Skin of body (tissue), 1 donor: ENCODE measurements at regions not wholly inside any gene's neighbourhood (a gene's known extent, or its start where the extent isn't known, plus 50 kb on each side); places are given as distances from the start of the nearest gene placed in this dataset.
A peak's percentile ranks its signal among the peaks of the same experiment; 100 is the strongest.

Experiments
- DNase-seq: peaks from one replicate; lab custom pipeline; 2025; lab: John Stamatoyannopoulos, UW

DNA sequence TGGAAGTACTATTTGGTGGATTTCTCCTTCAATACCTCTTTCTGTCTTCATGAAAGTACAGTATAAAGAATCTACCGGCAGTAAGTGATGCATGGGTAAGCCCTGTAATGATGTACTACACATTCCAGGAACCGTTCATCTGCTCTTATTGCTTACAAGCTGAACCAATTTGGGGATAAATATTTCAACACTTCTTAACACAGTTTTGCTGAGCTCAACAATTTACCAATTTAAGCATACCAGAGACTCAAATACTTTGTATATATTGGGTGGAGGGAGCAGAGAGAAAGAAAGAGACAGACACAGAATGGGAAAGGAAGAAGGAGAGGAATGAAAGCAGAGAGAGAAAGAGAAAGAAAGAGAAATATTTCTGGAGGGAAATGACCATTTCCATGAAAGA, 821.1 kb upstream of the FLRT2 start:
- DNase-seq: no peak

DNA sequence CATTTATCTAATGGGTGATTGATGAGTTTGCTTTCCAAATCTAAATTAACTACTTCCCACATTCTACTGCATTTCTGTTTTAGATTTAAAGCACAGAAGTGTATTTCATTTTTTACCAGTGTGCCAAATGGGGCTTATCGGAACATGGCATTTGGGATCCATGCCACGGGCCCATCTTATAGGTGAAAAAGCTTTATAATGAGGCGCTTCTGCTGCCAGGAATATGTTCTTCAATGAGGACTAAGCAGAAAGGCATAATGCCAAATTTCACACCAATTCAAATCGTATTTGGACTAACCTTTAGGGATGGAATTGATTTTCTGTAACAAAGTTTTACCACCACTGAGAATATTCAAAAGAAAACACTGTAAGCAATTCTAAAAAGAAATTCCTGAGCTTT, 803.5 kb upstream of the FLRT2 start:
- no peak for DNase-seq

DNA sequence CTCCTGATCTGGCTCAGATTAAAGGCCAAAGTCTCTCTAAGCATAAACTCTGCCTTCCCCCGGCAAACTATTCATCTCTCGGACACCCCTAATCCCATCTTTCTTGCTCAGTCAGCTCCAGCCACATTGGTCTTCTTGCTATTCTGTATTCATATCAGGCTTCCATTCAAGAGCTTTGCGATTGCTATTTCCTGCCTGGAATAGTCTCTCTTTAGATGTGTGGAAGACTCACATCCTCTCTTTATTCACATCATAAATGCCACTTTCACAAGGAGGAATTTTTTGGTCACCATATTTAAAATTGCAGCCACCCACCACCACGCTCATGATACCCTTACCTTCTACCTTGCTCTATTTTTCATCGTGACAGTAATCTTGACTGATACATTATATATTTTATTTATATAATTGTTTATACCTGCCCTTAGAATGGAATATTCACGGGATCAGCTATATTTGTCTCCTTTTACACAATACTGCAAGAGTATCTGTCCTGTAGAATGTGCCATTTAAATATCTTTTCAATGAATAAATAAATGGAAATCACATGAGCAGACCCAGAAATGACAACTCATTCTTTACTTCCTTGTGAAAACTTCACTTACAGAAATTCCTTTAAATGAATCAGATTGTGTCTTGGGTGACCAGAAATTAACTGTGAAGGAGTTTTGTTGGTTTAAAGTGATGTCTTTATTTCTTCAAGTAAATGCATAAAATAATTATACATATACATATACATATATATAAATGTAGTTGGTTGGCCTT, 780.6 kb upstream of the FLRT2 start:
- no peak for DNase-seq

DNA sequence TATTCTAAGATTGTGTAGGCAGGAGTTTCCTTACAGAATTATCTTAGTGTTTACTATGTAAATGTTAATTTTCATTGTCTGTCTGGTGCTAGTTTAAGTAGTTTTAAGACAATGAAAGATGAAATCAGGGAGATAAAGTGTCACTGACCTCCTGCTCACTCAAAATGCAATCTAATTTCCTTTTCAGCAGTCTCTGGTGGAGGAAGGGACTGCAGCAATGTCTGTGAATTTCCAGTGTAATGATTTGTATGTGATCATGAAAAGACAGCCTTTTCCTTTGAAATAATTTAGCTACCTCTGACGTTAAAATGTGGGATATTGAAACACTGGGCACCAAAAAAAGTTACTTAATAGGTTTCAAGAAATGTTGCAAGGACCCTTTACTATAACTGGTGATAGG, 779.7 kb upstream of the FLRT2 start:
- DNase-seq: no peak

DNA sequence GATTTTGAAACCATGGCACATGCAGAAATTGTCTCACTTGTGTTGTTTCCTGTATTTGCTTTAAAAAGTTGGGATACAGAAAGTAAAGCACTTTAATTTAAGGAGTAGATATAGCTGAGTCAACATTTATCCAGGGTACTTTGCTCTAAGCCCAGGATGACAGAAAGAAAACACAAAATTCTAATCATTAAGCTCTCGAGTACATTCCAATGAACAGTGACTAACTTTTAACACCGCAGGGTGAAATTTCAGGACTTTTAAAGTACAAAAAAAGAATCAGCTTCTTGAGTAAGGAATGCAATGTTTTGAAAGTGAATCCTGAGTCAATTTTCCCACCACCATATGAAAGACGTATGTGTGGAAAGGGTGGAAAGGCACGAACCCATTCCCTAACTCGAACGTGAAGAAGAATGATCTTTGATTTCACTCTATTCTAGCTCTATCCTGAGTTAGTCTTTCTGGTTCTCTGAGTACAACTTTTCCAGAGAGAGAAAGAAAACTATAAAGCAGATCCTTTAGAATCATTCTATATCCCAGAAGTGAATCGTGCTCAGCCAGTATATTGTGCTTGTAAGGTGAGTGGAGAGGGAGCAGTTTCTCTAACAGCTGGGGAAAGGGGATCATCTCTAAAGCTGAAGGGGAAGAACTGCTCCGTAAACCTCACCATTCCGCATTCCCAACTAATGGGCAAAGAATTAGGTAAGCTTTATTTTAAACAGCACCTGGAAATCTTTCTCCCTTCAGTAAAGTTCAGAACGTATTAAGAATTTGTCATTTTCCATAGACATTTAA, 779.0 kb upstream of the FLRT2 start:
- no peak for DNase-seq

DNA sequence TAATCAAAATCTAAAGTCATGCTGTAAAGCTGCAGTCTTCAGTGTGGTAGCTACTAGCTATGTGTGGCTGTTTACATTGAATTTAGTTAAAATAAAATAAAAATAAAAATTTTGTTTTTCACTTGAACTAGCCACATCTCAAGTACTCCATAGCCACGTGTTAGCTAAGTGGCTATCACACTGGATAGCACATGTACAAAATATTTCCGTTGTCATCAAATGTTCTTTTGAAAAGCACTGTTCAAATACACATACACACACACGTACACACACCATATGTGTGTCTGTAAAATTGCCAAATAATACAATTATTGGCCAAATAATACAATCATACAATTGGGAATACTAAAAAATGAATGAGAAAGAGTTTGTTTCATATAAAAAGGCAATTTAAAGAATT, 778.2 kb upstream of the FLRT2 start:
- DNase-seq: no peak

DNA sequence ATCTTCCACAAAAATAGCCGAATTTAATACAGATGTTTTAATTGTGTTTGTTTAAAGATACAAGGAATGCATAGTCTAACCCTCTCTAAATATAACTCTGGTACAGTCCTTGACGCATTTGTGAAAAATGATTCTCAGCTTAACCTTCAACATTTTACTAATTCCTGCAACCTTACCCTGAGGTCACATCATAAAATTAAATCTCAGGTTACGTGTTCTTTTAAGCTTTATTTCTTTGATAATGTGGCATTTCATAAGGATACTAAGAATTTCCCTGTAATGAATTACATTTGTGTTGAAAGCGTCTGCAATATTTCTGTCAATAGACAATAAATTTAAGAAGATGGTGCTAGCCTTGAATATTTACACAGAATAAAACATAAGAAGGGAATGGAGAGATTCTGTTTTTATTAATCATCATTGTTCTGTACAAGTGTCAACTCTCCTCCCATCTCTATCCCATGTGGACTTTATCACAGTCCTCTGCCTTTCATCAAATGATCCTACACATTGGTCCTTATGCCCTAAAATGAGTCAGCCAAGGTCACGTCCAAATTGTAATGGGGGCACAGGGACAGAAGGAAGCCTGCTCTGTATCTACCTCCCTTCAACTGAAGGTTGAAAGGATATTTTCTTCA, 769.3 kb upstream of the FLRT2 start:
- peak; percentile 46 for DNase-seq

DNA sequence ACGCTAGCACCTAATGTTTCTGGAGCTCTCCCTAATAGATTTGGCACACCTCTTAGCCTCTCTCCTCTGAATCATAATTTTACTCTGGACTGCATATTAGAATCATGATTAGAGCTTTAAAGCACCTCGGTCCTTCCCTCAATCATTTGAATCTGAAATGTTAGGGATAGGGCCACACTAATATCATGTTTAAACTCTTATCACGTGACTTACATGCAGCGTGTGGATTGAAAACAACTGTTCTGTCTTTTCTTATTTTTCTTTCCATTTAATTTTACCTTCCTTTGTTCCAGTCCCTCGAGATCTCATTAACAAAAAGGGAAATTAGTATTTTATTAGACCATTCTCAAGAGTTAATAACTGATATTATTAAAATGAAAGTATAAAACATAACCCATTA, 762.5 kb upstream of the FLRT2 start:
- DNase-seq: no peak

DNA sequence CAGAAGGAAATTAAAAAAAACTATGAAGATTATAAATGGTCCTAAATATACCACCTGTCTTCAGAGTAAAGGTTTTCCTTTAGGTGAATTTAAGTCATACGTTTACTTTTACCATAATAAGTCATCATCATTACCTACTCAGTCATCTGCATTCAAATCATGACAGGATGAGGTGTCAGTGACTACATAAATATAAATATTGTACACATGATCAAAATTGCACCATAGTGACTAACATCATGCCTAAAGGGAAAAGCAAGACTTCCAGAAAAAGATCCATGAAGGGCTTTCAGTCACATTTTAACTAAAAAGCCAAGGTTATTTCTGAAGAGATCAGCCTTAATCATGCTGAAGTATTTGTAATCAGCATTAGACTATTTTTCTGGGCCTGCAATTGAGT, 759.9 kb upstream of the FLRT2 start:
- DNase-seq: no peak

DNA sequence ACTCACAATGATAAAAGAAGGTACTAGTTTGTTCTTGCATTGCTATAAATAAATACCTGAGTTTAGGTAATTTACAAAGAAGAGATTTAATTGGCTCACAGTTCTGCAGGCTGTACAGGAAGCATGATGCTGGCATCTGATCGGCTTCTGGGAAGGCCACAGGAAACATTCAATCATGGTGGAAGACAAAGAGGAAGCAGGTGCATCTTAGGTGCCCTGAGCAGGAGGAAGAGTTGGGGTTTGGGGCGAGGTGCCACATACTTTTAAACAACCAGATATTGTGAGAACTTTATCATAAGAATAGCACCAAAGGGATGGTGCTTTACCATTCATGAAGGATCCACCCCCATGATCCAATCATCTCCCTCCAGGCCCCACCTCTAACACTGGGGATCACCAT, 752.6 kb upstream of the FLRT2 start:
- DNase-seq: no peak

DNA sequence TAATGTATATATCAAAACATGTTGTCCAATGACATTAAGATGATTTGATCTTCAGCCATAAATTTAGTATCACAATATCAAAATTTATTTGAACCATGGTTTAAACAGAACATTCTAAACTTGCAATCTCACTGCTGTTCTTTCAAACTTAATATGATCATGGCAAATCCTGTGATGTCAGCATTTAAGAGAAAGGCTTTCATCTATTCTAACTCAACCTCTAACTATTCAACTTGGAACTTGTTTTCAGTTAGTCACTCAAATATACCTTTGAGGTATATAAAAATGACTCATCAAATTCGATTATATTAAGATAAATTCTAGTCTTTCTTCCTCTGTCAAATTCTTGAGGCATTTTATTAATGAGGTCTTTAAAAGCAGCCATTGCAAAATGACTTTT, 747.0 kb upstream of the FLRT2 start:
- DNase-seq: no peak

DNA sequence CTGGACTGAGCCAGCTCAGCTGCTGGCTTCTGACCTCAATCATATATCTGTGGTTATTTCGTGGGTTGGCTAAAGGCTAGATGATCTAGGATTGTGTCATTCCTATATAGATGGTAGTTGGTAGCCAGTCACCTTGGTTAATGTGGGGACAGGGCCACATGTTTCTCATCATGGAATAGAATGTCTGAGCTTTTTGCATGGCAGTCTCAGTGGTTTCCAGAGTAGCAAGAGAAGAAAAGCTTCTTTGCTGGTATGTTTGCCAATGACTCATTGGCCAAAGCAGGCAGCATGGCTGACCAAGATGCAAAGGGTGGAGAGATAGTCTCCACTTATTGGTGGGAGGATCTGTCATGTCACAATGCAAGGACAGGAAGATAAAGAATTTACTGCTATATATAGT, 746.4 kb upstream of the FLRT2 start:
- no peak for DNase-seq

DNA sequence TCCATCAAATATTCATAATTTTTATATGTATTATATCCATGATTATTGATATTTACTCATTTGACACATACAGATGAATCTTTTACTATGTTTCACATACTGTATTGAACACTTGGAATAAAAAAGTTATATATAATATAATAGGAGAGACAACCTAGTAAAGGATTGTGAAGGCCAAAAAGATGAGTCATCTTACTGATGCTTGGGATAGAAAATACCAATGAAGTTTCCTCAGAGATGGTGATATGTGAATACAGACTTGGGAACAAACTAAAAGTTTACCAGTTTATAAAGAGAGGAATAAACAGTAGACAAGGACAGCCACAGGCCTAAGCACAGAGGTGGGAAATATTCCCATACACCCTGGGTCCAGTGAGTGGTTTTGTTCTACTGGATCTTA, 743.9 kb upstream of the FLRT2 start:
- no peak for DNase-seq

DNA sequence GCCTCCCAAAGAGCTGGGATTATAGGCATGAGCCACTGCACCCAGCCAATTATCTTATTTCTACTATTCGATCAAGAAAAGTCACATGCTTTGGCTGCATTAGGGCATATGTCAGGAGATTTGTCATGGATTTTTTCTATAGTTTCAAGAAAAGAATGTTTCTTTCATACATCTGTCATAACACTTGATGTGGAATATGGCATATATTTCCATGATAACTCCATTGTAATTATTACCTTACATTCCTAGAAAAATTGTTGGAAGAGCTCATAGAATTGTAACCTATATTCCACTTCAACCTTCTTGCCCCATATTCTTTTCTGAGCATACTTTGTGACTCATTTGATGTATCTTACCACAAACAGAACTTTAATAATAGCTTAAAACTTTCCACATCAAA, 740.9 kb upstream of the FLRT2 start:
- DNase-seq: no peak

DNA sequence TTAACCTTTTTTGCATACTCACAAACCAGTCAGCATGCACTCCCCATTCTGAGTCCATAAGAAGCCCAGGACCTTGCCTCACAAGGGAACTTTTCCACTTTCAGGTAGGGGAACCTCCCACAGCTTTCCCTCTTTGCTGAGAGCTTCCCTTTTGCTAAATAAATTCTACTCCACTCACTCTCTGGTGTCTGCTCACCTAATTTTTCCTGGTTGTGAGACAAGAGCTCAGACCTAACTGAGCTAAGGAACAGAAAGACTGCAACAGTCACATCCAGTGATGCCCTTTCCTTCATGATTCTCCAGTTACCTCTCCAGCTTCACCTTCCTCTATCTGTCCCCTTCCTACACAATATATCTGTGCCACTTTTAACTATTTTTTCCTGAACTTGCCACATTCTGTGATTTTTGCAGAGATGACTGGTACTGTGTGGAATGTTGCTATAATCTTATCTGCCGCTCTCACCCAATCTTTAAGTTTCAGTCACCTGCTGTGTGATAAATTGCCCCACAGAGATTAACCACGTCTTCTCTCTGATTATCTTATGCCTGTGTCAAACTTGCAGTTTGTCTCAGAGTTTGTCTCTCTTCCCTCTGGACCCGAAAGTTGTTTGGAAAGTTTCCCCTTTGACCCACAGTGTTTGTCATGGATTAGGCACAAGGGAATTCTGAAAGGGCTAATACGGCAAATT, 737.1 kb upstream of the FLRT2 start:
- no peak for DNase-seq

DNA sequence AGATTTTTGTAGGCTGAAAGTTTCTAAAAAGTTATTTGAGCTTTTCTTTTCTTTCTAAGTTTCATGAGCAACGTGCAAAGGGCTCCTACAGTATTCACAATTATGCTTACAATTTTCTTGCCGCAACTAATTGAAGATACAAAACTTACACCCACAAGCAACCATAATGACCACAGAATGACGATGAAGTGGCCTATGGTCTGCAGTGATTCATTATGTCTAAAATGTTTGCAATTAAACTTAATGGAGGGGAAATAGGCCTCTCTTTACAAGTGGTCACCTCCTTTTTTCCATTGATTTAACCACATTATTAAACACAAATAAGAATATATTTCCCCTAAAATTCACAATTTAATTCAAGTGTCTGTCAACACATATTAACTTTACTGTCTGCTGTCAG, 732.6 kb upstream of the FLRT2 start:
- DNase-seq: no peak

DNA sequence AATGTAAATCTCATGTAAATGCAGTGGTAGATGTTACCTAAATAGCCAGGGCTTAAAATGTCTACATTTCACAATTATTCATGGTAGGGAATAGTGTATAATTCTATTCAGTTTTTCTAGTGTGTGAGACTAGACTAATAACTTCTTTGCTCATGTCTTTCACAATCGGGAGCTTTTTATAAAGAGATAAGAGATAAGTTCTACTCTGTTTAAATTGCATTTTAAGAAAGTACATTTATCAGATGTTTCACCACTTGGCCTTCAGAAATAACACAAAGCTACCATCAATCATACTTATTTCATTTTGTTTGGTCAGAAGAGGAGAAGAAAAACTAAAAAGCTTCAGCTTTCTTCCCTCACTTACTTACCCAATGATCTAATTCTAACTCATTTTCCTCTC, 725.5 kb upstream of the FLRT2 start:
- DNase-seq: no peak

DNA sequence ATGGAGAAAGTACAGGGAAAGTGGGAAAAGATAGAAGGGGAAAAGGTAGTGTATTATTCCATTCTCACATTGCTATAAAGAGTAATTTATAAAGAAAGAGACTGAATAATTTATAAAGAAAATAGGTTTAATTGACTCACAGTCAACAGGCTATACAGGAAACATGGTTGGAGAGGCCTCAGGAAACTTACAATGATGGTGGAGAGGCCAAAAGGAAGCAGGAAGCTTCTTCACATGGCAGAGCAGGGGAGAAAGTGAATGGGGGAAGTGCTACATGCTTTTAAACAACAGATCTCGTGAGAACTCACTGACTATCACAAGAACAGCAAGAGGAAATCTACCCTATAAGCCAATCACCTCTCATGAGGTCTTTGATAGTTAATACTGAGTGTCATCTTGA, 725.0 kb upstream of the FLRT2 start:
- DNase-seq: no peak

DNA sequence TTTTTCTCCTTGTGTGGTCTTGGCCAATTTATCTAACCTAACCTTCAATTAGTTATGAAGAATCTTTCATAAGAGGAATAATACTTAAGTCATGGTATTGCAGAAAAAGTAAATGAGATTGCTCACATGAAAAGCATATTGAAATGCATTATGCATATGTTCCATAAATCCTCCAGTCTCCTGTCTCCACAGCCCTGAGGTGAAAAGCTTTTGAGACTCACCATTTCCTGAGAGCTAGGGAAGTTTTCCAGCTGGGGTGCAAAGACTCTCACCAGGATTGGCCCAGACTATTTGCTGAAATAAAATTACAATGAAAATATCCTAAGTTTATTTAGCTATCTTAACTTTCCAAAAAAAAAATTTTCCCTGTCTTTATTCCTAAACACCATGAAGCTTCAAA, 723.8 kb upstream of the FLRT2 start:
- no peak for DNase-seq

DNA sequence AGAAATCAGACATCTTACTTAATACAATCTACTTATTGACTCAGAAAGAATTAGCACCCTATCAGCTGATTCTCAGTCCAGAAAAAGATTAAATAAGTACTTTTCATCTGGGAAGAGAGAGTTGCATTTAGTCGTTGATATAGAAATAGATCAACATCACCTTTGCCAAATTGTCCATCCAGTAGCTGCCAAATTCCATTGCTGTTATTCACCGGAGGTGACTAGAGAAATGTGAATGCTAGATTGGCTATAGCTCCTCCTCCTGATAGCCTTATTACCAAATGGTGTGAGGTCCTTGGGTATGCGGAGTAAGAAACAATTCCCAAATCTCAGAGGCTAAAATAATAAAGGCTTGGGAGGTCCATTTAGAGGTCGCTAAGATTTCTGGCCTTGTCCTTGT, 723.3 kb upstream of the FLRT2 start:
- DNase-seq: no peak

DNA sequence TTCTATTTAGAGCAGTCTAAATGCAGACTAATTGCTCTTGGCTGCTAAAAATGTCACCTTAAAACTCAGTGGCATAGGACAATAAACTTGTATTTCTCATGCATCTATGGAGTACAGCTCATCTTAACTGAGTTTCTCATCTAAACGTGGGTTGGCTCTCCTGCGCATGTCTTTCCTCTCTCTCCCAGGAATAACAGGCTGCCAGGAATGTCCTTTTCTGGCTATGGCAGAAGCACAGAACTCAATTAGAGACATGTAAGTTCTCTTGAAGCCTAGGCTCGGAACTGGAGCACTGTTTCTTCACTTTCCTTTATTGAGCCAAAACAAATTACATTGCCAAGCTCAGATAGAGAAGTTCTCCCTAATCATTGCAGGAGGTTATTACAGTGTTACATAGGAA, 722.3 kb upstream of the FLRT2 start:
- DNase-seq: no peak

DNA sequence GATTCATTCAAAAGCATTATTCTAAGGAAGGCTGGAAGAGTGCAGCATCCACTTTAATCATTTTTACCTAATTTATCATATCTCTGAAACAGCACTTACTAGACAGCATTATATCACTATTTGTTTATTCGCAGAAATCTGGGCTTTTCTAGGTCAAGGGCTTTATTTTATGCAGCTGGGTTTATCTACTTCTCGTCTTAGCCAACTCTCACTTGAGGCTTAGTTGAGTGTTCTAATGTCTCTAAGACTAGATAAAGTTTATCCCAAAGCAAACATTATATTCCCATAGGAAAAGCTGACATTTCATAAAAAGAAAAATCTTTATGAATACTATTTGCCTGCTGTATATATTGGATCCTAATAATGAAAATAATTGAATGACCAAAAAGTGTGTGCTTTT, 720.8 kb upstream of the FLRT2 start:
- DNase-seq: no peak
